Subcutaneous abdominal adipose tissue (tissue), 5 donors: ENCODE measurements at regions not wholly inside any gene's neighbourhood (a gene's known extent, or its start where the extent isn't known, plus 50 kb on each side); places are given as distances from the start of the nearest gene placed in this dataset.

Experiments
- H3K27ac ChIP-seq: one replicate; pipeline ENCODE4 v1.7.0; 2013; ENCODE audit warnings: low read depth, mild to moderate bottlenecking, inconsistent platforms, low read length, moderate library complexity
- H3K27me3 ChIP-seq, 5 donors: one replicate each; pipeline ENCODE4 v1.7.0; 2013; ENCODE audit warnings: low read length in 5 of 5, inconsistent platforms in 1 of 5; ENCODE audit not compliant: control insufficient read depth in 5 of 5, insufficient read depth in 4 of 5
- H3K36me3 ChIP-seq, 5 donors: one replicate each; pipeline ENCODE4 v1.7.0; 2013; ENCODE audit warnings: low read length in 5 of 5; ENCODE audit not compliant: control insufficient read depth in 5 of 5, insufficient read depth in 5 of 5
- H3K4me1 ChIP-seq, 5 donors: one replicate each; pipeline ENCODE4 v1.7.0; 2013; ENCODE audit warnings: low read length in 5 of 5, mild to moderate bottlenecking in 3 of 5, moderate library complexity in 1 of 5; ENCODE audit not compliant: control insufficient read depth in 5 of 5, insufficient read depth in 5 of 5
- H3K4me3 ChIP-seq, 5 donors: one replicate each; pipeline ENCODE4 v1.7.0; 2013; ENCODE audit warnings: low read length in 5 of 5, low read depth in 1 of 5
- H3K9ac ChIP-seq, 5 donors: one replicate each; pipeline ENCODE4 v1.7.0; 2013; ENCODE audit warnings: low read length in 5 of 5, mild to moderate bottlenecking in 4 of 5, moderate library complexity in 3 of 5
- H3K9me3 ChIP-seq, 5 donors: one replicate each; pipeline ENCODE4 v1.7.0; 2013; ENCODE audit warnings: low read length in 5 of 5; ENCODE audit not compliant: control insufficient read depth in 5 of 5
- donor health status: healthy.
- donor health status: healthy.
- donor health status: healthy.
- donor health status: healthy.
- donor health status: healthy.

DNA sequence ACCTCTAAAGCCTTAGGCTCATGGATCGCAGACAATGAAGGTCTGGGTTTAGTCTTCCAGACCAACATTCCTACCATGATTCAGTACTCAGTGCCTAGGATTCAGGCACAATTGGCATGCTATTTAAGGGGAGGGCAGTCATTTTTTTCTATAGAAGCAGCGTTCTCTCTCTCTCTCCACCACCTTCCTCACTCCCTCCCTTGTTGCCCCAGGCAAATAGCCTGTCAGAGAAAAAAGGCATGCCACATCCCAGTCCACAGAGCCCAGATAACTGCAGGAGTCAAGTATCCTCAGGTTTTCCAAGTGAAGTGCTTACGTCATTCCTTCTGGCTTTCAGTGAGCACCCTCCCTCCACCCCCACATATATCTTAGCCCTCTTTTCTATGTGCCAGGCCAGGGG lies 533.0 kb downstream of the BCOR start:
- Histone ChIP-seq H3K9ac (no peak overlapping the region), H3K27ac (no peak overlapping the region), H3K4me3 (no peak overlapping the region), H3K36me3 (no peaks in the 10 kb centered on the region), H3K27me3 (peaks cover 0 to 18% (median 7%) of the 10 kb centered on the region in 5 donors), H3K9me3 (peaks cover 0 to 7% (median 0%) of the 10 kb centered on the region in 5 donors), H3K4me1 (no peaks in the 10 kb centered on the region)

DNA sequence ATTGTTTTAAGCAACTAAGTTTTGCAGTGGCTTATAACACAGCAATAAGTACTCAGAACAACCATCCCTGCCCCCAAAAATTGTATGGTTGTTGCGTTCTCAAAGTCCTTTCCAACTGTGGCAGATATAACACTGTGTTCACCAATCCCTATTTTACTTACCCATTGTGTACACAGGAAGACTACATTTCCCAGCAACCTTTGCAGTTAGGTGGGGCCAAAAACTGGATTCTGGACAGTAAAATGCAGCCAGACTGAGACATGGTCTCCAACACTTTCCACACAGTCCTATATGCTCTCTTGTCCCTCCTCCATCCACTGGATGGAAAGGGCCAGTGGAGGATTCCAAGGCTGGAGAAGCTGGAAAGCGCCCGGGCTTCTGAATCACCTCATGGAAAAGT lies 523.6 kb downstream of the BCOR start:
- Histone ChIP-seq H3K27ac (no peak overlapping the region), H3K9ac (no peak overlapping the region), H3K4me1 (no peaks in the 10 kb centered on the region), H3K36me3 (no peaks in the 10 kb centered on the region), H3K4me3 (no peak overlapping the region), H3K27me3 (peaks cover 3 to 25% (median 16%) of the 10 kb centered on the region in 5 donors), H3K9me3 (no peaks in the 10 kb centered on the region)

DNA sequence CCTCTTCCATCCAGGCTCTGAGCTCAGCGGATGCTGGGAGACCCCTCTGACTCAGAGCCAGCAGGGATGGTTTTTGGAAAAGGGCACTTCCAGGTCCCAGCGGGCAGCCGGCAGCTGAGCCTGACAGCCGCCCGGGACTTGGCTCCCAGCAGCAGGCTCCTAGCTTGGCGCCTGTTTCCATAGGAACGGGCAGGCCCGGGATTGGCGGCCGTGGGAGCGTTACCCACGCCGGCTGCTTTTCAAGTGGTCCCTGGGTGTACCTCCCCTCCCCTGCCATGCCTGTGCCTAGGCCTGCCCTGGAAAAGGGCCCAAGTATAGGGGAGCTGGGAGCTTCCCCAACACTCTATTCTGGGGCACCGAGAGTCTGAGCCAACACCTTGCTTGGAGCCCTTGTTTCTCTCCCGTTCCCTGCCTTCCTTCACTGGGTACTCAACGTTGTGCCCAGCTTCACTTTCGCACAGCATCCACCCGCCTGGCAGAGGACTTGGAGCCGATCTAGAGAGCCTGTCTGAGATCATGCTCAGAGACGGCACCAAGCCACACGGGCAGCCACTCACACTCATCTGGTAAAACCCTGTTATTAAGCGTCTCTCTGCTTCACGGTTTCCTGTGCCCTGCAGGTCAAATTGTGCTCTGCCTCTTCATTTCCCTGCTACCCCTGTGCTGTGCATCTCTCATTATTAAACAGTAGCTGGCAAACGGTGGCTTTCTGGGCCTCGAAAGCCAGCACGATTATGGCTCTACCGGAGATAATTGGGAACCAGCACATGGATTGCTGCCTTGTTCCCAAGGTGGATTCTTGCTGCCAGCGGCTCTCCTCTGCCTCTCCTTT lies 521.5 kb downstream of the BCOR start:
- Histone ChIP-seq H3K4me3 (no peak overlapping the region), H3K9me3 (no peaks in the 10 kb centered on the region), H3K27me3 (peaks cover 9 to 30% (median 20%) of the 10 kb centered on the region in 5 donors), H3K27ac (no peak overlapping the region), H3K4me1 (no peaks in the 10 kb centered on the region), H3K36me3 (no peaks in the 10 kb centered on the region), H3K9ac (no peak overlapping the region)

DNA sequence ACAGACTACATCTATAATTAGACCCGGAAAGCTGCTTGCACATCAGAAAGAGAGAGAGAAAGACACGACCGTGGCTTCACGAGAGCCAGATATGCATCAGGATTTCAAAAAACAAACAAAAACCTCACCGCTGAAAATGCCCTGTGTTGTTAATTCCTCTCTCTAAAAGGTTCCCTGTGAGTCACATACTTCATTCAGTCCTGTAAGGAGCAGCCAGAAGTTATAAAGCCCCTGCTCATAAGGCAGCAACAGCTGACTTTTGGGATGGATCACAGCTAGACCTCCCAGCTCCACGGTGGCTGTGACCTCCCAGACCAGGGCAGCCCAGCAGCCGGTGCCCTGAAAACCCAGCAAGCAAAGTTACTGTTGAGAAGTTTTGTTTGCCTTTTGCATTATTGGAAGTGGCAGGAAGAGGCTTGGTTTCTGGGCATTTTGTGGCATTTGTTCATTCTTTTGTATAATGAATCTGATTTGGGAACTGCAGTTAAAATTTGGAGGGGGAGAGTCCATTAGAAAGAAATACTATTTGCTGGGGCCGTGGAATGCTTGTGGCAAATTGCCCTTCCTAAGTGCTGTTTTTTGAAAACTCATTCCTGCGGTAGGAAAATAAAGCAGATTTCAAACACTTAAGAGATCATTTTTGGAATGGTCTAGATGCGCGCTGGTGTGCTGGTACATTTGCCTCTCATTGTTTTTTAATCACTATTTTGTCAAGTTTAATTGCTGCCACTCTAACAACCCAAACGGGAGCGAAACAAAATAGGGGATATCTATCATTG lies 520.4 kb downstream of the BCOR start:
- Histone ChIP-seq H3K4me3 (no peak overlapping the region), H3K9me3 (no peaks in the 10 kb centered on the region), H3K4me1 (peaks cover 0 to 5% (median 0%) of the 10 kb centered on the region in 5 donors), H3K36me3 (no peaks in the 10 kb centered on the region), H3K9ac (no peak overlapping the region), H3K27ac (no peak overlapping the region), H3K27me3 (peaks cover 9 to 27% (median 20%) of the 10 kb centered on the region in 5 donors)

DNA sequence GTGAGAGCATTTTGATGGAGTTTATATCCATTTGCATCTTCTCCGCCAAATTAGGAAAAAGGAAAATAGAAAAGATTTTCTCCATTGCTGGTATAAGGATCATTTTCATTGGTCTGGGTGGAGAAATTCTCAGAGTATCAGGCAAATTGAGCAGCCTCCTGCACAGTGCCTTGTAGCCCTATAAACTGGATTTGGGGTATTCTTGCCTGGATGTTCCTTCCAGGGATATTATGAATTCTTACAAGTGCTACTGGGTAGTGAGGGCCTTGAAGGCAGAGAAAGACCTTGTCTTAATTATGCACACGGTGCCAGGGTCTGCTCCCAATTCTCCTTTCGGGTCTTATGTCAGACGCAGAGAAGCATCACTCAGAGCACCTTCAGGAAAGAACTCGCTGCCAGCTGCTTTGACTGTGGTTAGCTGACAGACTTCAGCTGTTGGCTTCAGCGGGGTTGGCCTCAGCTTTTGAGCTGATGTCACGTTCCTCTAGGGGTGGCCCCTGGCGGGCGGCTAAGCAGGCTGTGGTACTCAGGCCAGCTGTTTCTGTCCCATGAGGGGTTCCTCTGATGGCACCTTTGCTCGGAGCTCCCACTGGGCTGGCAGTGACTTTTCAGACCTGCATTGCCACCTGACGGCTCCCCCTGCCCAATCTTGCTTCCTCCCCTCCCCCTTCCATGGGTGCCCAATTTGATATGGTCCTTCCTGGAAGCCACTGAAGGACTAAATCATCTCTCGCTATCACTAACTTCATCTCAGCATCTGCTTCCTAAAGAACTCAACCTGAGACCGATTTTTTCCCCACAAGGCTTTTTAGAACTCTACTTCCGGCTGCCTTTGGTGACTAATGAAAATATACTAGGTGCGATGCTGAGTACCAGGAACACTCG lies 519.5 kb downstream of the BCOR start:
- no peak overlapping the region for H3K4me3 ChIP-seq
- peaks cover 9 to 26% (median 20%) of the 10 kb centered on the region in 5 donors for H3K27me3 ChIP-seq
- no peak overlapping the region for H3K27ac ChIP-seq
- H3K36me3 ChIP-seq: no peaks in the 10 kb centered on the region
- H3K9ac ChIP-seq: no peak overlapping the region
- peaks cover 0 to 5% (median 0%) of the 10 kb centered on the region in 5 donors for H3K4me1 ChIP-seq
- peaks cover 0 to 2% (median under 1%) of the 10 kb centered on the region in 5 donors for H3K9me3 ChIP-seq

DNA sequence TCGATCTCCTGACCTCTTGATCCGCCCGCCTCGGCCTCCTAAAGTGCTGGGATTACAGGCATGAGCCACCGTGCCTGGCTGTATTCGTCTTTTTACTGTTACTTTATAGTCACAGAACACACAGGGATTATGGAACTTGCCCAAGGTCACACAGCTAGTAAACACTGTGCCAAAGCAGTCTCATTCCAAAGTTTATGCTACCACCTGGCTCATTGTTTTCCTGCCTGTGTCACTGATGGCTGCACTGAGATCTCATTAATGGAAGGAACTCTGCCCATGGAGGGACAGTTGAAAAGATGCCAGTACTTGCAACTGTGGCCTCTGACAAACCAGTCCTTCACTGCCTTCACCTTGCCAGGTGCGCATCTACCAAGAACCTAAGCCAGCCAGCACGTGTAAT lies 517.7 kb downstream of the BCOR start:
- peaks cover 9 to 22% (median 18%) of the 10 kb centered on the region in 5 donors for H3K27me3 ChIP-seq
- H3K27ac ChIP-seq: no peak overlapping the region
- H3K4me3 ChIP-seq: no peak overlapping the region
- H3K36me3 ChIP-seq: no peaks in the 10 kb centered on the region
- no peak overlapping the region for H3K9ac ChIP-seq
- peaks cover 0 to 5% (median 0%) of the 10 kb centered on the region in 5 donors for H3K4me1 ChIP-seq
- peaks cover 0 to 11% (median 8%) of the 10 kb centered on the region in 5 donors for H3K9me3 ChIP-seq

DNA sequence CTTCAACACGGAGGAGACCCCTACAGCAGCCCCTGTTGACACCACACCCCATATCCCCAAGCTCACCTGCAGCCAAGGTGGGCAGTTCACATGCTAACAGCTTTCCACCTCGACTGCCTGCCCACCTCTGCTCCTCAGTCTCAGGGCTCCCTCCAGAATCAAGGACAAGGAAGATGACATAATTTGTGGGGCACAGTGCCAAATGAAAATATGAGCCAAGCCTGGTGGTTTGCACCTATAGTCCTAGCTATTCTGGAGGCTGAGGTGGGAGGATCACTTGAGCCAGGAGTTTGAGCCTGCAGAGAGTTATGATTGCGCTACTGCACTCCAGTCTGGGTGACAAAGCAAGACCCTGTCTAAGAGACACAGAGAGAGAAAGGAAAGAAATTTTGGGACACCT lies 516.3 kb downstream of the BCOR start:
- H3K36me3 ChIP-seq: no peaks in the 10 kb centered on the region
- H3K9ac ChIP-seq: no peak overlapping the region
- peaks cover 0 to 11% (median 8%) of the 10 kb centered on the region in 5 donors for H3K9me3 ChIP-seq
- H3K27me3 ChIP-seq: peaks cover 9 to 25% (median 20%) of the 10 kb centered on the region in 5 donors
- peaks cover 0 to 5% (median 0%) of the 10 kb centered on the region in 5 donors for H3K4me1 ChIP-seq
- no peak overlapping the region for H3K4me3 ChIP-seq
- no peak overlapping the region for H3K27ac ChIP-seq

DNA sequence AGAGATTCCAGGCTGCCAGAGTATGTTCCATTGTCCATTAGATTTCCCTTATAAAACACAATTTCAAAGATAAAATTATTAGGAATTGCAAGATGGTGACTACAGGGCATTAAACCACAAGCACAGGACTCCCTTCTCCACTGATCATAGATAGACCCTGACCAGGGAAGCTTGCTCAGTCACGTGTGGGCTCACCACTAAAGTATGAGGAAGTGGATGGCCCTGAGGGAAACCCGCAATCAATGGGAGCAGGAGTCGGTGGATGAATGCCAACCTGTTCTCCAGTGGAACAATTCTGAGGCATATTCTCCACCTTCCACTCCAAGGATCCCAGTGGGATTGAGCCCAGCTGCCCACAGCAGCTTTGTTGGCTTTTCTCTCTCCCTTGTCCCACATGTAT lies 515.7 kb downstream of the BCOR start:
- Histone ChIP-seq H3K9ac (no peak overlapping the region), H3K4me1 (peaks cover 0 to 5% (median 0%) of the 10 kb centered on the region in 5 donors), H3K27me3 (peaks cover 9 to 27% (median 20%) of the 10 kb centered on the region in 5 donors), H3K4me3 (no peak overlapping the region), H3K9me3 (peaks cover 0 to 11% (median 8%) of the 10 kb centered on the region in 5 donors), H3K36me3 (no peaks in the 10 kb centered on the region), H3K27ac (no peak overlapping the region)

DNA sequence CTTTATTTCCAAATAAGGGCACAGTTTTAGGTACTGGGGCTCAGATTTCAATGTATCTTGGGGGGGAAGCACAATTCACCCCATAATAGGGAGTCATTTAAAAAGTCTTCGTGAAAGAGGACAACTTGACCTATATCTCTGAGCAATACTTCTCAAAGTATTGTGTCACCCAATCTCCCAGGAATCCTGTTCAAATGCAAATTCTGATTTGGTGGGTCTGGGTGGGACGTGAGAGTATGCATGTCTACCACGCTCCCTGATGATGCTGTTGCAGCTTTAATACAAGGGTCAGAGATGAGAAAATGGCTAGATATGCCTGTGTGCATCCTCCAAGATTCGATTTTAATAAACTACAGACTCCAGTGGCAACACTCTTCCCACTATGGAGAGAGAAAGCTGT lies 514.8 kb downstream of the BCOR start:
- Histone ChIP-seq H3K4me1 (peaks cover 0 to 5% (median 0%) of the 10 kb centered on the region in 5 donors), H3K36me3 (no peaks in the 10 kb centered on the region), H3K9me3 (peaks cover 0 to 11% (median 8%) of the 10 kb centered on the region in 5 donors), H3K9ac (no peak overlapping the region), H3K27me3 (peaks cover 9 to 33% (median 20%) of the 10 kb centered on the region in 5 donors), H3K27ac (no peak overlapping the region), H3K4me3 (no peak overlapping the region)
